GM10266 (cell line): ENCODE measurements at regions not wholly inside any gene's neighbourhood (a gene's known extent, or its start where the extent isn't known, plus 50 kb on each side); places are given as distances from the start of the nearest gene placed in this dataset.

Experiments used
- DNase-seq: peaks from one replicate; pipeline ENCODE4 v3.0.0; 2012; ENCODE audit errors: extremely low spot score
- CTCF ChIP-seq: IDR thresholded peaks from 2 replicates; pipeline ENCODE4 v1.5.1; 2012; ENCODE audit warnings: mild to moderate bottlenecking, low read depth; ENCODE audit not compliant: control insufficient read depth, insufficient read depth; ENCODE audit errors: missing control alignments

GRCh38 chr22:19615867-19616581, 91.8 kb upstream of the CLDN5 start:
- DNase-seq, result no peak
- no peak for TF ChIP-seq CTCF

GRCh38 chr22:19619144-19620009, 94.9 kb upstream of the SEPTIN5 start:
- no peak for TF ChIP-seq CTCF
- DNase-seq, result peak; percentile 73

GRCh38 chr22:19620742-19621371, 93.4 kb upstream of the SEPTIN5 start:
- no peak for DNase-seq
- TF ChIP-seq CTCF, result no peak

GRCh38 chr22:19621373-19622060, 92.8 kb upstream of the SEPTIN5 start:
- no peak for DNase-seq
- TF ChIP-seq CTCF, result no peak

GRCh38 chr22:19622061-19622441, 92.3 kb upstream of the SEPTIN5 start:
- DNase-seq, result no peak
- TF ChIP-seq CTCF, result no peak

- TF ChIP-seq CTCF, result no peak
- DNase-seq, result no peak
These were observed 88.8 kb upstream of the SEPTIN5 start for GRCh38 chr22:19625331-19626041.
